Posterior cingulate gyrus (tissue), 11 donors: ENCODE measurements at regions not wholly inside any gene's neighbourhood (a gene's known extent, or its start where the extent isn't known, plus 50 kb on each side); places are given as distances from the start of the nearest gene placed in this dataset.

Source experiments
- DNase-seq, 10 donors: peaks; one replicate each; pipeline versions ENCODE4 v3.0.0 to v3.0.0-alpha.2; 2020 to 2021; ENCODE audit warnings: mixed read lengths in 3 of 10
- intact Hi-C: fragments of 100-400 bp; cut with DNase I; formaldehyde crosslinking; loops from one replicate; pipeline ENCODE4 v1.15.1; 2023

DNA sequence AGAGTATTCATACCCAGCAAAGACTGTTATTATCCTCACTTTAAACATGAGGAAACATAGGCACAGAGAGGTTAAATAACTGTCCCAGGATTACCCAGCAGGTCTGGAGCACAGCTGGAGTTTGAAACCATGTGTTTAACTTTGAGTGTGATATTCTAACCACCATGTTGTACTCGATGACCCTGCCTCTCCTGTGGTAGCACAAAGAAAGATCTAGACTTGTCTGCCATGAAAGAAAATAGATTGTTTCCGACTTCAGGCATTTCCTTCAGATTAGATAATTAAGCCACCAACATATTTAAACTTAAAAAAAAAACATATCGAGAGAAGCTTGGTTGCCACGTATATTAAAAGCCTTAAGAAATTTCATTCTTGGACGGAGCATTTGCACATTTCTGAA lies 104.6 kb upstream of the RUNX1 start:
- DNase-seq = no peak
- intact Hi-C loops = loop anchor here (10.0 kb wide), 1 partner anchor 61 kb away; no protein-coding TSS in a partner anchor

DNA sequence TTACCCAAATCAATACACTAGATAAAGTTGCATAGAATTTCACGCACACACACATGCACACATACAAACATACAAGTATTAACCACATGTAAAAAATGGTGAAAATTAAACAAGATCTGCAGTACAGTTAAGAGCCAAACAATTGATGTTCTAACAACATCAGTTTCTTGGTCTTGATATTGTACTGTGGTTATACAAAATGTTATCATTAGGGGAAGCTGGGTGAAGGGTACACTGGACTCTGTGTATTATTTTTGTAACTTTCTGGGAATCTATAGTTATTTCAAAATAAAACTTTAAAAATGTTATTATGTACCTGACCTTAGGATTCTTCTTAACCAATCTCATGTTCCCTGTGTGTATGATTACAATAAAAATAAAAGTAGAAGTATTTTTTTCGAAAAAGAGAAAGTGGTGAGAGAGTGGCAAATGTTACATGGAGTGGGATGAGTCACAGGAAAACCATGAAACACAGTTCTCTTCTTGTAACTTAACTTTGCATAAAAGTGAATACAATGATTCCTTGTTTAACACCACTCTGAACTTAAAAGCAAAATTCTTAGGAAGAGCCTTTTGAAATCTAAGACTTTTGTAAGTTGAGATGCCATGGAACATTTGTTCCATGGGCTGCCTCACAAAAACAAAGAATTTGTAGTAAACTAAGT lies 101.6 kb upstream of the RUNX1 start:
- intact Hi-C loops = loop anchor here (10.0 kb wide), 1 partner anchor 64 kb away; no protein-coding TSS in a partner anchor
- DNase-seq = no peak

DNA sequence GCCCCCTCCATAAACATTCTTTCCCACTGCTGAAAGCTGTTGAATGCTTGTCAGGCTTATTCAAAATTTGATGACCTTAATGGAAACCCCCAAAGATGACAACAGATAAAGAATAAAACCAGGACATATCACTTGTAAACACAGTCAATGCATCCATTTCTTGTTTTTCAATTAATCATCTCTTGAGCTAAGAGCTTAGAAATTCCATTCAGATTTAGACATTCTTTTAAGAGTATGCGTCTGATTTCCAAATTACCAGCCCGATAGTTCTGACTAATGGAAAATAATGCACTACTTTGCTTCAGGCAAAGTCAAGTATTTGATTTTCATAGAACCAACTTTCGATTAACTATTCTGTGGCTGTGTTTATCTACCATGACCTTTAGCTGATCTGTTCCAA lies 100.6 kb upstream of the RUNX1 start:
- intact Hi-C loops = loop anchor here (10.0 kb wide), 1 partner anchor 65 kb away; no protein-coding TSS in a partner anchor
- no peak for DNase-seq

DNA sequence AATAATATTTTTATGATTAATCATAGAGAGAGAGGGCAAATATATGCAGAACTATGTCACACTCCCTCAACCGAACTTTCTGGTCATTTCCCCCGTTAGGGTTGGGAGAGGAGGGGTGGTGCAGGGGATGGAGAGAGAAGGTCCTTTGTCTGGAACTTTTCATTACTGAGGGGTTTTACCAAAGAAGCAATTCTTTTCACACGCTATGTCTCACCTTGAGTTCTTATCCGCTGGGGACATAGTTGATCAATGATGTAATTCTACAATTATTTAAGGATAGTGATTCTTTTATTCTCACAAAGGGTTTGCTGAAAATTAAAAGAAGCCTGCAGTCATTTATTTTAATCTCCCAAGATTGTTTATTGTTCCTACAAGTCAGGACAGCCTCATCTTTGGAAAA lies 98.3 kb upstream of the RUNX1 start:
- intact Hi-C loops = no loop called here
- DNase-seq = no peak

DNA sequence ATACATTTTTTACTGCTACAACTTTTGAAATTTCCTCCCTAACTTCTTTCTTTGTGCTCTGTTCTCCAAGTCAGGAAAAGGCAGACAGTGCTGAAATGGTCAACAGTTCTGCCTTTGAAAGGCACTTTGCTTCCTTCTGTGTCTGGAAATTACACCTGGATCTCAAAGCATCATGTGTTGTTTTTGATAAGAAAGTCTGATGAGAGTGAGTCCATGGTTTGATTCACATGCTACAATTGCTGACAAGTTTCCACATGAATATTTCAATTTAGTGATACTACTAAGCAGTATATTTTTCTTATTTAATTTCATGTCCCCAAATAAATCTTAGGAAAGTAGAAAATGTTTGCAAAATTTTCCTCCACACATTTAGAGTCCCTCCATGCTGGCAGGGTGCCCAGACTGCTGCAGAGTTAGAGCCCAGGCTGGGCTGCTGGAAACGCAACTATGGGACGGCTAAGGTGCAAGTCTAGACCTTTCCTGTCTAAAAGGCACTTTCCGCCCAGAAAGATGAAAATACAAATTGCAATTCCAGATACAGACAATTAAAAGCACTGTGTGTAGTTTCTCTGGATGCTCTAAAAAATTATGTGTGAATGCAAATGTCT lies 96.6 kb upstream of the RUNX1 start:
- intact Hi-C loops = no loop called here
- DNase-seq = peak in 1 of 10 donors; percentile 15

DNA sequence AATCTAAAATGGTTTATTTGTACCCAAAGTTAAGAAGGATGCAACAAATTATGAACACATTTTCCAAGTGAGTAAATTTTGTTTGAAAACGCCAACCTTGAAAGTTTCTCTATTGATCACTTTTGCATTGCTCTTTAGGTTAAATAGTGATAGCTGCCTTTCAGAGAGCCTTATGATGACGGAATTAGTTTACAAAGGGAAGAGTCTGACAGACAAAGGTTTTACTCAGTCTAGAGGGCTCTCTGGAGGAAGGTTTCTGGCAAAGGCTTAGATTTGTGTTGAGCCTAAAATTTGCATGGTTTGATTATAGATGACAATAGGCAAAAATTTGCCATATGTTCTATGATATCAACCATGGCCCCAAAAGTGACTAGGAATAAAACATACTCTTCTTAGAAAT lies 95.9 kb upstream of the RUNX1 start:
- no peak for DNase-seq
- intact Hi-C loops = no loop called here

DNA sequence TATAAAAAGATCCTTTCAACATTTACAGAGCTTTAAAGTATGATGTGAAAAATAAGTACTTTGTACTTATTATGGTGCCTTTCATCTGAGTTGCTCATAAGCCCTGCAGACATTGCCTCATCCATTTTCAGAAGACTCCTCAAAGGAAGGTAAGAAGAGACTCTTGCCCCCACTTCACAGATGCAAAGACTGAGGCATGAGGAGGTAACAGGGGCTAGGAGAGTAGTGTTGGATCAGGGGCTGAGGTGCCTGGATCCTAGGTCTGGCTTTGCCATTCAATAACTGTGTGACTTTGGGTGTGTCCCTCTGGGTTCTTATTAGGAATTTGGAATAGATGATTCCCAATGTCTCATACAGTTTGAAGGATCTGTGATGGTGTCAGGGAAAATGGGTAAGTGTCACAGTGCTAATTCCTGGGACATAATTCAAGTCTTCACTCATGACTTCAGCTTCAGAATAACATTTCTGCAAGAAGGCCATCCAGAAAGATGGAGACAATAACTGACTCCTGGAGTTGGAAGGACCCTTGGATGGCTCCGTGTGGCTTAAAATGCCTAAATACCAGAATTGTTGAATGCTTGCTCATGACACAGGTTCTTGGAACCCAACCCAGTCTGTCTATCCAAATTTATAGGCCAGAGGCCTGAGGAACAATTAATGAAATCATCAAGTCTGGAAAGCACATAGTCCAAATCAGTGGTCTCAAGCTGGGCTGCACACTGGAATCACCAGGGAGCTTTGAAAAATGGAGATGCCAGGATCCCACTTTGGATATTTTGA lies 93.1 kb upstream of the RUNX1 start:
- intact Hi-C loops = no loop called here
- DNase-seq = no peak

DNA sequence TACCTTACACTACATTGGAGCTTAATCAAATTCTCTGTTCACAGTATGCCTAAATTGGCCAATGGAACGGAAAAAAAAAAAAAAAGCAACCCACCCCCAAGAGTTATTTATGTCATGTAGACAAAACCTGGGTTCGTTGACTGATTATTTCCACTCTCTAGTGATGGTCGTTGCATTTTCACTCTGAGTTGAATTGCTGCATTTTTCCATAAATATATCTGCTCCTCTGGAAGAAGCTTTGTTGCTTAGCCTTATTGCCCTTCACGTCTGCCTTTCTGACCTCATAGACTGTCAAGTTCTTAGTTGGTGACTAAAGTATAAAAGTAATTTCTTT lies 90.2 kb upstream of the RUNX1 start:
- no peak for DNase-seq
- intact Hi-C loops = no loop called here

DNA sequence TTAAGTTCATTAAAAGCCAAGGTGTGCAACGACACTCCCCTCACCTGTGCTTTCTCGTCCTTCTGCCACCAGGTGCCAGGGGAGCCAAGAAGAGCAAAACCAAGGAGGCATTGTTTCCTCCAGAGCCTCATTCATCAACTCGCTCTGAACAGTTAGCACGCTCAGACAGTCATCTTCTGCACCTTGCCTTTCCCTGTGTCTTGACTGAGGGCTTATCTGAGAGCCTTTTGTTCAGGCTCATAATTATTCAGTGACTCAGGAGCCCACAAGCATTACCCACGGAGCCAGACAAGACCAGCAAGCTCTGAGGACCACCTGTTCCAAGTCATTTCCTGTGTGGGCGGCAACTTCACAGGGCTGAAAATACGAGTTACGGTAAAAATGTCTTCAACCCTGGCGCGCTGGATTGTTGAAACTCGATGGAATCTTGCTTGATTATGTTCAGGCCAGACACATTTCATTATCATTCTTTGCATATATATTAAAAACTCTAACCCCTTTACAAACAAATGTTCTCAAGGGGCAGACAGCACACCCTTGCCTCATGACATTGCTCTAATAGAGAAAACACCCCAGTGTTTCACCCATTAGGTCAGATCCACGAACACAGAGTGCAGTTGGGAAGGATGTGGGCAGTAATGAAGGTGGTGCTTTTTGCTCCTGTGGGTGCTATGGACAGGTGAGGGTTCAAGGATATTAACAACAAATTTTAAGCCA lies 89.7 kb upstream of the RUNX1 start:
- intact Hi-C loops = no loop called here
- DNase-seq = no peak

DNA sequence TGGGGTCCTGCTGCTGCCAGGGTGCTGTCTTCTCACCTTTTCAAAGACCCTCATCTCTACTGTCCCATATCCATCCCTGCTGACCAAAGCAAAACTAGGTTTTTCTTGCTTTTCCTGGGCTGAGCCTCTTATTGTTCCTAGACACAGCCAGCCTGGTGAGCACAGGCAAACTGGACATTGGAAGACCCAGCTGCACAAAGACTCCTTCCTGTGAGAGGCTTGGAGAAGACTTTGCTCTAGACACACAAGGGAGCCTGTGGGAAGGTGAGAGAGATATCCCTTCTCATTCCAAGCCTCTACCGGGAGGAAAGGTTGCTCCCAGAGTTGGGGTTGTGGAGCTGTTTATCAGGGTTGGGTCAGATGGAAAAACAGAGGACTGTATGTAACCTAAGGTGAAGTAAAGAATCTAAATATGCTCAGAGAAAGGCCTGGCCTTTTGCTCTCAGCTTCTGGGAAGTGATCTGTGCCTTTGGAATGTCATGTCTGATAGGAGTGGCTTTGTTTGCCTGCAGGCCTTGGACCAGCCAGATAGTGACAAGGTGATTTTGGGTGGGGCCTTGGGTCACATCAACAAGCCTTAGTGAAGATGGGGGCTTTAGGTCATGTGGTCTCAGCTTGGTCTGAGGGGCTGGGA lies 87.6 kb upstream of the RUNX1 start:
- no peak for DNase-seq
- intact Hi-C loops = no loop called here

DNA sequence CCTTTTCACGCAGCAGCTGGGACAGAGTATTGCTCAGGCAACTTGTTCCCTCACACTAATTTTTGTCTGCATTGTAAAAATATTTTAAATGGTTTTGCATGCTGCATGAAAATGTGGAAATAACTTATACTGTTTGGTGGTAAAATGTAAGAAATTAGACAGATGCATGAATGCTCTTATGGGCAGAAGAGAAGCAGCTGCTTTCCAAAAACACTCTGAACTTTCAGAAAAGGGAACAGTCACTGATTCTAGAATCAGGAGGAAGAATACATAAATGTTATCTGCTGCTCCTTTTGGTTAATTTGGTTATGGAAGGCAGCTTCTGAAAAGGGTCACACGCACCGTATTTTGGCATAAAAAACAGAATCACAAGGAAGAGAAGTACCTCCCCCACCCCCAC lies 87.0 kb upstream of the RUNX1 start:
- intact Hi-C loops = no loop called here
- DNase-seq = no peak

DNA sequence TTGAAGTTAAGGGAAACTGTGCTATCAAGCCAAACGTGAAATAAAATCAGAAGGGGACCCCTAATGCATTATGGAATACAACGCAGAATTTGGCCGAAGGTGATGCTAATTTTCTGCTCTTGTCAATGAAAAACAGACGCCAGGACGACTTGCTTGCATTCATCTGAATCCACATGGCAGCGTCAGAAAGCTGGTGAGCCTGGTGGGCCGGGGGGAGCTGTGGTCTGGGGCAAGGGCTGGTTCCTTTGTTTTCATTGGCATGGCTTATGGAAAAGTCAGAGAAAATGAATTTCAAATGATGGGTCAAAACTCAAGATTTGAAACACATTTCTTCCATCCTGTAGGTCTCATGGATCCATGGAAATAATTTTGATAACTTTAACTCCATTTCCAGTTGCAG lies 86.4 kb upstream of the RUNX1 start:
- no peak for DNase-seq
- intact Hi-C loops = no loop called here

DNA sequence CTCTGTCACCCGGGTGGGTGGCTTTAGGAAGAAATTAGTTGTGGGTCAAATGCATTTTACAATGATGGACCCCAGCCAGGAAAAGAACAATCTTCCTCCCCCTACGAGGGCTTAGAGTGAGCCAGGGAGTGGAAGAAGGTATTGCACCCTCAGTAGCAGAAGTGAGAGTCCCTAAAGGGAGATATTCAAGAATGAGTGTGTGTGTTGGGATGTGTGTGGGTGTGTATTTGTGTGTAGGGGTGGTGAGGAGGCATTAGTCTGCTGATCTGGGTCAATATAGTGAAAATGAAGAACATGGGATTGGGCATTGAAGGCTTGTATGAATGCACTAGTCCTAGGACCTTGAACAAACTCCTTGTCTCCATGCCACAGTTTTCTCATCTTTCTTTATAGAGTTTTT lies 85.2 kb upstream of the RUNX1 start:
- DNase-seq = no peak
- intact Hi-C loops = no loop called here

DNA sequence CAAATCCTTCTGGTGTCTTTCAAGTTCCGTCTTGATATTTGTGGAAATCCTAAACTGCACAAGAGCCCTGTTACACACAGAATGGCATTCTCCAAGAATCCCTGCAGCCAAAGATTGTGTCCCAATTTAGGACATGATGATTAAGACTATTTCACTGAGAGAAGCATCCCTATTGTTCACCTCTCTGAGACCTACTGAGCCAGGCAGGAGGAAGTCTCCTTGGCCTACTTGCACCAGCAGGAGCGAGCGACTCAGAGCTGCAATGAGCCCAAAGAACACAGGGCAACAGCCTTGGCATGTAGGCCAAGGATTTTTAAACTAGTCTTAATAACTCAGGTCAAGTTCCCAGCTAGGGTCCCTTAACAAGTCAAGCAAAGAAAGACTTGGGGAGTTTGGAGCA lies 79.4 kb upstream of the RUNX1 start:
- no peak for DNase-seq
- intact Hi-C loops = no loop called here

DNA sequence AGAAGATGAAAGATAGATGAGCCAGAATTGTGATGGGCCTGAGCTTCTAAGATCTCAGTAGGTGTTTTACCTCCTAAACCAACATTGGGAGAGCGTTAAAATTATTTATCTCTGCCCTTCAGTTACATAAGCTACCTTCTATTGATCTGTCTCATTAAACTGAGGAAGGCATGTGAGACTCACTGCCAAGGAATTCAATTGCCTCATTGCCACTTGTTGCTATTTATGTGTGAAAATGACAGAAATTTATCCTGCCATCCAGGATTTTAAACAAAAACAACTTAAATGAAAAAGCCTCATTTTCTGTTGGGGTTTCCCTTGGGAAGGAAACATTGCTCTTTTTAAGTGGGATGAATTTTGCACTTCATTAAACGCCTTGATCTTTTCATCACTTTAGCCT lies 78.7 kb upstream of the RUNX1 start:
- no peak for DNase-seq
- intact Hi-C loops = no loop called here

DNA sequence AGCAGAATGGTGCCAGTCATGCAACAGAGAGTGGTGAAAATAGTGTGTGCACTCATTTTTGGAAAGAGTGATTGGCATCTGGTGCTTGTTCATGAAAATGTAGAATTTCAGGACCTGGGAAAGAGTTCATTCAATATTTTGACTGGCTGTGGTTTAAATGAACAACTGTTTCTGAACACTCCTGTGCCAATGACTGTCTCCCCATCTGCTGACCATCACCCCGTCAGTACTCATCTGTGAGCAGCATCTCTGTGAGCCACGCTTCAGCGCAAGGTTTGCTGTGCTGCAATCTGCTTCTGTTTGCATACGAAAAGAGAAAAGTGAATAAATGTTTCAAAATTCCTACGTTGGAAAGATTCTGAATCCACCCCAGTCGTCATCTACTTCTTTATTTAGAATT lies 77.9 kb upstream of the RUNX1 start:
- no peak for DNase-seq
- intact Hi-C loops = no loop called here

DNA sequence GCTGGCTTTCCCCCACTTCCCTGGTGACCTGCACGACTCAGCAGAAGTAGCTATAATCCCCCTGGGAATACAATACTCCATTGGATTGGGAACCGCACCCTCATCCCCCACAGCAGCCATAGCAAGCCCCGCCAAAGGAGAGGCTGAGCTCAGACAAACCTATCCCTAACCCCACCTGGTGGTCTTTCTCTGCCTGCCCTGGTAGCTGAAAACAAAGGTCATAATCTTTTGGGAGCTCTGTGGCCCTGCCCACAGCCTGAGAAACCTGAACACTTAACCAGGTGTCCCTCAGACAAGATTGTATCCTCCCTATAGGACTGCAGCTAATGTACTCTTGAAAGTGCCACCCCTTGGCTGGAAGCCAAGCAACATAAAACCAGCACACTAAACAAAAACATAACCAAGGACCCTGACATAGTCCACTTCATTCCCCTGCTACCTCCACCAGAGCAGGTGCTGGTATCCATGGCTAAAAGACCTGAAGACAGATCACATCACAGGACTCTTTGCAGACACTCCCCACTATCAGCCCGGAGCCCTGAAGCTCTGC lies 71.6 kb upstream of the RUNX1 start:
- peak in 1 of 10 donors; percentile 31 for DNase-seq

DNA sequence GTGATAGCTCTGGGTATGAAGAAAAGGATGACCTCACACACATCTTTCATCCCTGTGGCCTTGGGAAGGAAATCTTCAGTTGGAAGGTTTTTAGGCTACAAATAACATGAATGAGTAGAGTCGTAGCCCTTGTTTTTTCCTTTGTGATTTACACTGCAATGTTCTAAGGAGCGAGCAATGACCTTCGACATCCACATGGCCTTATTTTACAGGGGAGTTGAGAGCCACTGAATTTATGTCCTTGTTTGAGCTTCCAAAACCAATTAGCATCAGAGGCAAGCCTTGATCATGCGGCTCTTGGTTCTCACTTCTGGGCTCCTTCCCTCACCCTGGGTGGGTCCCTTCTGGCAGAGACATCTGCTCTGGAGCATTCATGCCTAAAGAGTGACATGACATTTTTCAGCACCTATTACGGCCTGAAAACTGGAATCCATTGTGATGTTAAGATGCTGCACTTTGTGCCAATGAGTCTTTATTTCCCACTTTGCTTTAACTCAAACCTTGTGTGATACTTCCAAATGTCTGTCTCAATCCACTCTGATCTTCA lies 70.5 kb upstream of the RUNX1 start:
- intact Hi-C loops = no loop called here
- no peak for DNase-seq

More for the DNA sequence above, 71.6 kb upstream of the RUNX1 start:
- intact Hi-C loops = no loop called here

DNA sequence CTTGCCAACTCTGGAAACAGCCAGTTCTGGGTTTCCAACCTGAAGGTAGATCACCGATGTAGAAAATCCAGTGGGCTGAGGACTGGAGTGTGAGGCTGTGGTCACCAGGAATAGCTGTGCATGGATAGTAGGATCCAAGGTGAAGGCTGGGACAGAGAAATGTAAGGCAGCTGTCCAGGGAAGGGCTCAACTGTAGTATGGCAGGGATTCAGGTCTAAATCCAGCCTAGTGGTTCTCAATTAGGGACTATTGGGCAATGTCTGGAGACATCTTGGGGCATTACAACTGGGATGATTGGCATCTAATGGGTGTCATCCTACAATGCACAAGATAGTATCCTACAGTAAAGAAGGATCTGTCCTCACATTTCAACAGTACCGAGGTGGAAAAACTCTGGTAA lies 67.7 kb upstream of the RUNX1 start:
- no peak for DNase-seq
- intact Hi-C loops = no loop called here

DNA sequence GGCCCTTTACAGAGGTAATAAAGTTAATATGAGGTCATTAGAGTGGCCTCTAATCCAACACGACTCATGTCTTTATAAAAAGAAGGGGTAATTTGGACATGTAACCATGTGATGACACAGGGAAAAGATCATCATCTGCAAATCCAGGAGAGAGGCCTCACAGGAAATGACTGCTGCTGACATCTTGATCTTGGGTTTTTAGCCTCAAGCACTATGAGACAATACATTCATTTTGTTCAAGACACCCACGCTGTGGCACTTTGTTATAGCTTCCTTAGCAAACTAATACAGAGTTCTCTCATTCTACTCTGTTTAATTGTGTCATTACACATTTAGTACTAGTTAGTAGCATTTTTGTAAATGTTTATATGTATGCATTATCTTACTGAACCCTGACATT lies 64.0 kb upstream of the RUNX1 start:
- intact Hi-C loops = no loop called here
- no peak for DNase-seq
